Smooth muscle cell (in vitro differentiated cells): ENCODE measurements at regions not wholly inside any gene's neighbourhood (a gene's known extent, or its start where the extent isn't known, plus 50 kb on each side); places are given as distances from the start of the nearest gene placed in this dataset.
A peak's percentile ranks its signal among the peaks of the same experiment; 100 is the strongest.

Experiments
- DNase-seq: peaks from one replicate; lab custom pipeline; 2025; ENCODE audit not compliant: unreplicated experiment; lab: John Stamatoyannopoulos, UW
- H2AFZ ChIP-seq: fragments of 200-600 bp; sonication (generic); 2 replicates; pipeline ENCODE4 v1.6.0; 2016; ENCODE audit warnings: antibody characterized with exemption, low read depth, mild to moderate bottlenecking
- H3F3A ChIP-seq: fragments of 200-600 bp; sonication (generic); 2 replicates; pipeline ENCODE4 v1.6.0; 2017; ENCODE audit warnings: antibody characterized with exemption, low read depth
- H3K27ac ChIP-seq: fragments of 200-600 bp; sonication (generic); 2 replicates; pipeline ENCODE4 v1.5.1; 2016; ENCODE audit warnings: low read depth, mild to moderate bottlenecking
- H3K27me3 ChIP-seq: fragments of 200-600 bp; sonication (generic); 2 replicates; pipeline ENCODE4 v1.6.1; 2016; ENCODE audit warnings: low read depth, mild to moderate bottlenecking
- H3K36me3 ChIP-seq: fragments of 200-600 bp; sonication (generic); 2 replicates; pipeline ENCODE4 v1.5.1; 2016; ENCODE audit warnings: low read depth
- H3K4me1 ChIP-seq: fragments of 200-600 bp; sonication (generic); 2 replicates; pipeline ENCODE4 v1.5.1; 2016; ENCODE audit warnings: low read depth
- H3K4me2 ChIP-seq: fragments of 200-600 bp; sonication (generic); 2 replicates; pipeline ENCODE4 v1.6.0; 2016; ENCODE audit warnings: mild to moderate bottlenecking
- H3K4me3 ChIP-seq: fragments of 200-600 bp; sonication (generic); 2 replicates; pipeline ENCODE4 v1.5.1; 2016; ENCODE audit warnings: mild to moderate bottlenecking
- H3K79me2 ChIP-seq: fragments of 200-600 bp; sonication (generic); 2 replicates; pipeline ENCODE4 v1.6.0; 2016; ENCODE audit warnings: low read depth, mild to moderate bottlenecking
- H3K9ac ChIP-seq: fragments of 200-600 bp; sonication (generic); 2 replicates; pipeline ENCODE4 v1.6.0; 2016; ENCODE audit warnings: low read depth
- H3K9me3 ChIP-seq: fragments of 200-600 bp; sonication (generic); replicated peaks from 2 replicates; pipeline ENCODE4 v1.5.1; 2016; ENCODE audit warnings: low read depth
- H4K20me1 ChIP-seq: fragments of 200-600 bp; sonication (generic); 2 replicates; pipeline ENCODE4 v1.6.0; 2016; ENCODE audit warnings: low read depth
- WGBS: methylation state at CpG from one replicate; pipeline ENCODE4 v1.1.7; 2016; ENCODE audit warnings: low lambda C conversion rate; 5-methylcytosine and 5-hydroxymethylcytosine counted together
- TF ChIP-seq, protein P1 (sequence below): fragments of 200-600 bp; sonication (generic); IDR thresholded peaks from 2 replicates; pipeline ENCODE4 v1.5.1; 2017; ENCODE audit warnings: borderline replicate concordance, mild to moderate bottlenecking, antibody characterized with exemption; ENCODE audit not compliant: insufficient read depth, poor library complexity, severe bottlenecking

DNA sequence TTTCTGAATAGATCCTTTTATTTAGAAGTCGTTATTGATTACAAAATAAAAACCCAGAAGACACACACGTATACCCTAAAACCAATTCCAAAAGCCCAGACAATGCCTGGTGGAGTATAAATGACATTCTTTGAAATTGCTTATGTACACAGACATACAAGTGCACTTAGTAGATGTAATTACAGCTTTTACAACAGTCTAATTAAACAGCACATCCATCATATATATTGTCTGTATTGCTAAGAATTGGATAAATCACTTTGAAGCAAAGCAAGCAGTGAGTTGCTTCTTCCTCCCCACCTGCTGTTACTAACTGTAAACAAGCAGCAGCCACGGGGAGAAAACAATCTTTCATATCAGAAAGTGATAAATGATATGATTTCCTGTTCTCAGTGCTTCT lies 645.7 kb downstream of the TLL1 start:
- Histone ChIP-seq H4K20me1 (no peaks in the 10 kb centered on the region), H3K4me2 (no peak overlapping the region), H2AFZ (no peak overlapping the region), H3K9me3 (no peaks in the 10 kb centered on the region), H3K79me2 (no peaks in the 10 kb centered on the region), H3K9ac (no peak overlapping the region), H3K27ac (no peak overlapping the region), H3K4me1 (no peaks in the 10 kb centered on the region), H3K27me3 (no peaks in the 10 kb centered on the region), H3K36me3 (no peaks in the 10 kb centered on the region), H3F3A (no peaks in the 10 kb centered on the region), H3K4me3 (no peak overlapping the region)
- TF ChIP-seq, protein P1, sequence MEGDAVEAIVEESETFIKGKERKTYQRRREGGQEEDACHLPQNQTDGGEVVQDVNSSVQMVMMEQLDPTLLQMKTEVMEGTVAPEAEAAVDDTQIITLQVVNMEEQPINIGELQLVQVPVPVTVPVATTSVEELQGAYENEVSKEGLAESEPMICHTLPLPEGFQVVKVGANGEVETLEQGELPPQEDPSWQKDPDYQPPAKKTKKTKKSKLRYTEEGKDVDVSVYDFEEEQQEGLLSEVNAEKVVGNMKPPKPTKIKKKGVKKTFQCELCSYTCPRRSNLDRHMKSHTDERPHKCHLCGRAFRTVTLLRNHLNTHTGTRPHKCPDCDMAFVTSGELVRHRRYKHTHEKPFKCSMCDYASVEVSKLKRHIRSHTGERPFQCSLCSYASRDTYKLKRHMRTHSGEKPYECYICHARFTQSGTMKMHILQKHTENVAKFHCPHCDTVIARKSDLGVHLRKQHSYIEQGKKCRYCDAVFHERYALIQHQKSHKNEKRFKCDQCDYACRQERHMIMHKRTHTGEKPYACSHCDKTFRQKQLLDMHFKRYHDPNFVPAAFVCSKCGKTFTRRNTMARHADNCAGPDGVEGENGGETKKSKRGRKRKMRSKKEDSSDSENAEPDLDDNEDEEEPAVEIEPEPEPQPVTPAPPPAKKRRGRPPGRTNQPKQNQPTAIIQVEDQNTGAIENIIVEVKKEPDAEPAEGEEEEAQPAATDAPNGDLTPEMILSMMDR, result no peak
- DNase-seq, result no peak
- 72% methylated on average over 3 of the region's 3 CpGs for WGBS

DNA sequence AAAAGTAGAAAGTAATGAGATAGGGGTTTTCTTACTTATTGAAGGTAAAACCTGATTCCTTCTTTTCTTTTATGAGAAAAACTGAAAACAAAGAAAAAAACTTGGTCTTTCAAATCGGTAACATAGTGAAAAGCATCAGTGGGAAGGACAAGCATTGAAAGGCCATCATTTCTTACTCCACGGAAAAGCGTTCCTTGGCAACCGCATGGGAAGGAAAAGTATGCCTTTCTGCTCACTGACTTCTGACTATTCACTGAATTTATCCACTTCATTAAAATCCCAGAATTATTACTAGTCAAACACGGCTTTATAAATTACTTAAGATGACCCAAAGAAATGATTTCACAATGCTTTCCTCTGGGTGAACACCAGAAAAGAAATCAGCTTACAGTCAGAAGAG lies 646.7 kb downstream of the TLL1 start:
- H3F3A ChIP-seq, result no peaks in the 10 kb centered on the region
- H3K4me1 ChIP-seq, result no peaks in the 10 kb centered on the region
- TF ChIP-seq, protein P1, result no peak
- no peak for DNase-seq
- H3K36me3 ChIP-seq, result no peaks in the 10 kb centered on the region
- 97% methylated on average over 5 of the region's 5 CpGs for WGBS
- H3K4me2 ChIP-seq, result no peak overlapping the region
- H3K9ac ChIP-seq, result no peak overlapping the region
- no peaks in the 10 kb centered on the region for H3K9me3 ChIP-seq
- no peaks in the 10 kb centered on the region for H3K27me3 ChIP-seq
- no peaks in the 10 kb centered on the region for H4K20me1 ChIP-seq
- no peak overlapping the region for H3K4me3 ChIP-seq
- no peaks in the 10 kb centered on the region for H3K79me2 ChIP-seq
- no peak overlapping the region for H2AFZ ChIP-seq
- H3K27ac ChIP-seq, result no peak overlapping the region

DNA sequence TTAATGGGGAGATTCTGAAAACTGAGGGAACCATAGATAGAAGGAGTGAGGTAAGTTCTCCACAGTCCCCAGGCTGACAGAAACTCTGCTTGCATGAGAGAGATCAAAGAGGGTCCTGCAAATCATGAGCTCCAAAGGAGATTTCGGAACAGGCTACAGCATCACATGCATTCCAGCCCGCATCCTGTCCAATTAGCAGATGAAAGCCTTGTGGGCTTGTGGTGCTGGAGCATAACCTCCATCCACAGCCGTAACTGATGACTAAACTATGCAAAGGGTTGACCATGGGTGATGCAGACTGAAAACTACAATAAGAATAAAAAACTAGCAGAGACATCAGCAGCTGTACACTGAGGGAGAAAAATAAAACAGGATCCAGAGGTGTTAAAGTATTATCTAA lies 654.5 kb downstream of the TLL1 start:
- no peaks in the 10 kb centered on the region for H3K9me3 ChIP-seq
- no peaks in the 10 kb centered on the region for H4K20me1 ChIP-seq
- TF ChIP-seq, protein P1, result no peak
- no peak overlapping the region for H3K9ac ChIP-seq
- H3F3A ChIP-seq, result no peaks in the 10 kb centered on the region
- no peaks in the 10 kb centered on the region for H3K79me2 ChIP-seq
- peak overlapping the region; percentile 69 for H3K27ac ChIP-seq
- H3K27me3 ChIP-seq, result no peaks in the 10 kb centered on the region
- peak overlapping the region; percentile 17 for H3K4me2 ChIP-seq
- no peak for DNase-seq
- no peaks in the 10 kb centered on the region for H3K4me1 ChIP-seq
- WGBS, result 19% methylated on average over 3 of the region's 3 CpGs
- H3K36me3 ChIP-seq, result no peaks in the 10 kb centered on the region
- no peak overlapping the region for H2AFZ ChIP-seq
- H3K4me3 ChIP-seq, result no peak overlapping the region

DNA sequence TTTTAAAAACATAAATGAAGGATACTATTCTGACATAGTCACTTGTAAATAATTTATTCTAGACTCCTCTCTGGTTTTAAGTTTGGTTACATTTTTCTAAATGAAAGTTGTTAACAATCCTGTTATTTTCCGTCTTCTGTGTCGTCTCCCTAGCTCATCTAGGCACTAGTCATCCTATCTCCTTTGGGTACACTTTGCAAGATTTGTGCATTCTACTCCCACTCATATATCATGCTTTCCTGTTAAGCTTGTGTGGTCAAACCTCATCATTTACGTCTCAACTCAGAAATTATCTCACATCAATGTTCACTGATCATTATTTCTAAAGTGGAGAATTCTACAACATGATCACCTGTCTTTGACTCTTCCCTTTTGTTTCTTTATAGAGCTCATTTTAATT lies 658.7 kb downstream of the TLL1 start:
- no peak overlapping the region for H3K4me3 ChIP-seq
- H3F3A ChIP-seq, result no peaks in the 10 kb centered on the region
- H3K9me3 ChIP-seq, result no peaks in the 10 kb centered on the region
- WGBS, result 48% methylated on average over 3 of the region's 3 CpGs
- H4K20me1 ChIP-seq, result no peaks in the 10 kb centered on the region
- no peaks in the 10 kb centered on the region for H3K79me2 ChIP-seq
- no peak overlapping the region for H3K27ac ChIP-seq
- H3K27me3 ChIP-seq, result no peaks in the 10 kb centered on the region
- H2AFZ ChIP-seq, result no peak overlapping the region
- TF ChIP-seq, protein P1, result no peak
- no peaks in the 10 kb centered on the region for H3K36me3 ChIP-seq
- DNase-seq, result no peak
- no peak overlapping the region for H3K4me2 ChIP-seq
- H3K4me1 ChIP-seq, result no peaks in the 10 kb centered on the region
- H3K9ac ChIP-seq, result no peak overlapping the region
